SJSA1 (cell line): ENCODE measurements at regions not wholly inside any gene's neighbourhood (a gene's known extent, or its start where the extent isn't known, plus 50 kb on each side); places are given as distances from the start of the nearest gene placed in this dataset.

Source experiments
- DNase-seq, 2 experiments: peaks; one replicate each; pipeline ENCODE4 v3.0.0-alpha.2; 2015 to 2020; ENCODE audit warnings: low spot score in 2 of 2, low read depth in 1 of 2
- H3K27ac ChIP-seq: fragments of 250-450 bp; sonication (Bioruptor Pico); 2 replicates; pipeline ENCODE4 v1.5.1; 2020; ENCODE audit warnings: mild to moderate bottlenecking, moderate library complexity
- H3K27me3 ChIP-seq: fragments of 250-450 bp; sonication (Bioruptor Pico); replicated peaks from 2 replicates; pipeline ENCODE4 v1.5.1; 2020; ENCODE audit warnings: mild to moderate bottlenecking, moderate library complexity
- H3K36me3 ChIP-seq: fragments of 250-450 bp; sonication (Bioruptor Pico); 2 replicates; pipeline ENCODE4 v1.5.1; 2020; ENCODE audit warnings: mild to moderate bottlenecking
- H3K4me1 ChIP-seq: fragments of 250-450 bp; sonication (Bioruptor Pico); replicated peaks from 2 replicates; pipeline ENCODE4 v1.6.1; 2021; ENCODE audit warnings: mild to moderate bottlenecking
- H3K4me3 ChIP-seq: fragments of 250-450 bp; sonication (Bioruptor Pico); 2 replicates; pipeline ENCODE4 v1.5.1; 2020; ENCODE audit warnings: mild to moderate bottlenecking
- H3K9me3 ChIP-seq: fragments of 250-450 bp; sonication (Bioruptor Pico); replicated peaks from 2 replicates; pipeline ENCODE4 v1.5.1; 2020; ENCODE audit warnings: mild to moderate bottlenecking

- Histone ChIP-seq H3K9me3 (no peaks in the 10 kb centered on the region), H3K36me3 (peaks cover 5% of the 10 kb centered on the region; the same call in 1 of the 2 replicates), H3K27ac (no peak overlapping the region), H3K4me1 (peaks cover 53% of the 10 kb centered on the region), H3K27me3 (no peaks in the 10 kb centered on the region), H3K4me3 (no peak overlapping the region)
- DNase-seq: no peak
Measured at GRCh38 chr3:159785273-159785708, 203.3 kb upstream of the IL12A start.

- Histone ChIP-seq H3K4me1 (peaks cover 57% of the 10 kb centered on the region), H3K36me3 (peaks cover 7% of the 10 kb centered on the region; the same call in 1 of the 2 replicates), H3K27me3 (no peaks in the 10 kb centered on the region), H3K9me3 (no peaks in the 10 kb centered on the region), H3K4me3 (no peak overlapping the region), H3K27ac (peak overlapping the region; percentile 62)
- no peak for DNase-seq
Measured at GRCh38 chr3:159786489-159787177, 202.0 kb upstream of the IL12A start.

DNA sequence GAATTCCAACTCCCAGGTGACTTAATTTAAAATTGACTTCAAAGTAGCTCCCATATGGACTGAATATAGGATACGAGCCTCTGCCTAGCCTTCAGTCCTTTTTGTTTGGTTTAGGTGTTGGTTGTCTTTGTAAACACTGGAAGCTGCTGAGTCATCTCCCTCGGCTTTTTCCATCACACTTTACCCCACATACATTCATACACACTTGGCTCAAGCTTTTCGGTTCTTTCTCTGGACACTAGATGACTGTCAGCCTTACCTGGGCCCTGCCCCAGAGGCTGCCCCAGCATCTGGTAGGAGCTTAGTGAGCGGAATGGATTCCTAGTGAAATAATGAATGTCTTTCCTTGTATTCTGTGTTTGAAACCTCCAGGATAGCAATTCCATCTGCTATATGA, 201.5 kb upstream of the IL12A start:
- 0 out of 2 replicates have a peak, but pooled peaks cover 7% of the 10 kb centered on the region for H3K36me3 ChIP-seq
- no peaks in the 10 kb centered on the region for H3K27me3 ChIP-seq
- peak overlapping the region; percentile 62 for H3K27ac ChIP-seq
- DNase-seq: peak; percentile 55 to 68
- peaks cover 60% of the 10 kb centered on the region for H3K4me1 ChIP-seq
- no peaks in the 10 kb centered on the region for H3K9me3 ChIP-seq
- H3K4me3 ChIP-seq: no peak overlapping the region

GRCh38 chr3:159787794-159788205, 200.8 kb upstream of the IL12A start:
- Histone ChIP-seq H3K27ac (peak overlapping the region; percentile 62), H3K4me1 (peaks cover 64% of the 10 kb centered on the region), H3K9me3 (no peaks in the 10 kb centered on the region), H3K27me3 (no peaks in the 10 kb centered on the region), H3K36me3 (0 out of 2 replicates have a peak, but pooled peaks cover 7% of the 10 kb centered on the region), H3K4me3 (no peak overlapping the region)
- peak in 1 of 2 experiments; percentile 38 for DNase-seq

- no peaks in the 10 kb centered on the region for H3K9me3 ChIP-seq
- peak overlapping the region; percentile 62 for H3K27ac ChIP-seq
- peaks cover 64% of the 10 kb centered on the region for H3K4me1 ChIP-seq
- H3K36me3 ChIP-seq: 0 out of 2 replicates have a peak, but pooled peaks cover 7% of the 10 kb centered on the region
- no peak overlapping the region for H3K4me3 ChIP-seq
- DNase-seq: peak in 1 of 2 experiments; percentile 60
- H3K27me3 ChIP-seq: no peaks in the 10 kb centered on the region
Measured at GRCh38 chr3:159788291-159788690, 200.3 kb upstream of the IL12A start.

DNA sequence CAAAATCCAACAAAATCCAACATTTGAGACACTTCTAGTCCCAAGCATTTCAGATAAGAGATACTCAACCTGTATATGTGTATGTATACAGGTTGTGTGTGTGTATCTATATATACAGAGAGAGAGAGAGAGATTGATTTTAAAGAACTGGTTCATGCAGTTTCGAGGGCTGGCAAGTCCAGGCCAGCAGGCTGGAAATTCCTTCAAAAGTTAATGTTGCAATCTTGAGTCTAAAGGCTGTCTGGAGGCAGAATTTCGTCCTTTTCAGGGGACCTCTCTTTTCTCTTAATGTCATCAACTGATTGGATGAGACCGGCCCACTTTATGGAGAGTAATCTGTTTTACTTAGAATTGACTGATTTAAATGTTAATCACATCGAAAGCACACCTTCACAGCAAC, 199.6 kb upstream of the IL12A start:
- no peak for DNase-seq
- Histone ChIP-seq H3K4me1 (peaks cover 63% of the 10 kb centered on the region), H3K36me3 (0 out of 2 replicates have a peak, but pooled peaks cover 7% of the 10 kb centered on the region)

GRCh38 chr3:159789742-159790635, 198.6 kb upstream of the IL12A start:
- H3K27me3 ChIP-seq: no peaks in the 10 kb centered on the region
- 0 out of 2 replicates have a peak, but pooled peaks cover 7% of the 10 kb centered on the region for H3K36me3 ChIP-seq
- no peak for DNase-seq
- H3K4me3 ChIP-seq: no peak overlapping the region
- no peak overlapping the region for H3K27ac ChIP-seq
- H3K9me3 ChIP-seq: no peaks in the 10 kb centered on the region
- H3K4me1 ChIP-seq: peaks cover 53% of the 10 kb centered on the region

More for the DNA sequence above, 199.6 kb upstream of the IL12A start:
- H3K4me3 ChIP-seq: no peak overlapping the region
- no peaks in the 10 kb centered on the region for H3K27me3 ChIP-seq
- no peaks in the 10 kb centered on the region for H3K9me3 ChIP-seq
- peak overlapping the region; percentile 62; the same call in 1 of the 2 replicates for H3K27ac ChIP-seq

- no peak for DNase-seq
- Histone ChIP-seq H3K36me3 (0 out of 2 replicates have a peak, but pooled peaks cover 7% of the 10 kb centered on the region), H3K27me3 (no peaks in the 10 kb centered on the region), H3K27ac (no peak overlapping the region), H3K4me3 (no peak overlapping the region), H3K4me1 (peaks cover 47% of the 10 kb centered on the region), H3K9me3 (no peaks in the 10 kb centered on the region)
Measured at GRCh38 chr3:159791336-159791735, 197.3 kb upstream of the IL12A start.

DNA sequence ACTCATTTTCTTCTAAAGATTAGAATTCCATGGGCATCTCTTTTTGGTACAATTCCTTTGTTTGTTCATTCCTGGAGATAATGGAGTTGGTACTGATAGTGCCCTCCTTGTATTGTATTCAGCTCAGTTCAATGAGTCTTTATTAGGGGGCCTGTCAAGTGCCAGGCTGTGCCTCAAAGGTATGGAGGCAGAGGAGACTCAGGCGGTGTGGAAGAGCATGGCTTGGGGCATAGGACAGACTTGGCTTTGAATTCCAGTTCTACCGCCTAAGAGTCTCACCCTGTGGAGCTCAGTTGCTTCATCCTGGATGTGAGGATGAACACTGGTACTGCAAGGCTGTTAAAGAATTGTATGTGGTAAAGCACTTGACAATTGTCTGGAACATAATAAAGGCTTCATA, 196.6 kb upstream of the IL12A start:
- Histone ChIP-seq H3K27me3 (no peaks in the 10 kb centered on the region), H3K4me3 (no peak overlapping the region), H3K27ac (no peak overlapping the region), H3K4me1 (peaks cover 47% of the 10 kb centered on the region), H3K36me3 (0 out of 2 replicates have a peak, but pooled peaks cover 7% of the 10 kb centered on the region), H3K9me3 (no peaks in the 10 kb centered on the region)
- no peak for DNase-seq

- H3K27me3 ChIP-seq: no peaks in the 10 kb centered on the region
- H3K4me3 ChIP-seq: no peak overlapping the region
- DNase-seq: no peak
- H3K9me3 ChIP-seq: no peaks in the 10 kb centered on the region
- no peak overlapping the region for H3K27ac ChIP-seq
- H3K36me3 ChIP-seq: peaks cover 12% of the 10 kb centered on the region; the same call in 1 of the 2 replicates
- peaks cover 47% of the 10 kb centered on the region for H3K4me1 ChIP-seq
Measured at GRCh38 chr3:159795042-159795441, 193.6 kb upstream of the IL12A start.

- DNase-seq: no peak
- Histone ChIP-seq H3K27ac (peak overlapping the region; percentile 56; the same call in 1 of the 2 replicates), H3K27me3 (no peaks in the 10 kb centered on the region), H3K9me3 (no peaks in the 10 kb centered on the region), H3K4me3 (no peak overlapping the region), H3K4me1 (peaks cover 47% of the 10 kb centered on the region), H3K36me3 (peaks cover 12% of the 10 kb centered on the region; the same call in 1 of the 2 replicates)
Measured at GRCh38 chr3:159795681-159796175, 192.9 kb upstream of the IL12A start.

DNA sequence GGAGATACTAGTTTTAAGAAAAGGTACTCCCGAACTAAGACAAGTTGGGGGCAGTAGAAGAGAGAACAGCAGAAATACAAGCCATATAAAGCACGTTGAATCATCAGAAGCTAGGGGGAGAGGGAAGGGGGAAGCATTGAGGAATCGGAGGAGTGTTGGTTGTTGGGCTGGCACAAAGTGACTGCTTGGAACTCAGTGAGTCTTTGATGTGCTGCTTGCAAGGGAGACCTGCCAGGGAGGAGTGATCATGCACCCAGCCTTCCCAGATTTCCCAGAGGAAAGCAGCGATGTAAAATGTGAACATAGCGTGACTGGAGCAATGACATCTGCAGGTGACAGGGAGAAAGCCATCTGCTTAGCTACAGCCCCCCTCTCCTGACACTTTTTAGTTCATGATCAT, 192.4 kb upstream of the IL12A start:
- Histone ChIP-seq H3K27ac (peak overlapping the region; percentile 56), H3K4me1 (peaks cover 47% of the 10 kb centered on the region), H3K27me3 (no peaks in the 10 kb centered on the region), H3K36me3 (peaks cover 10% of the 10 kb centered on the region; the same call in 1 of the 2 replicates), H3K9me3 (no peaks in the 10 kb centered on the region), H3K4me3 (no peak overlapping the region)
- DNase-seq: no peak

- Histone ChIP-seq H3K27ac (peak overlapping the region; percentile 56), H3K4me3 (no peak overlapping the region), H3K36me3 (peaks cover 10% of the 10 kb centered on the region; the same call in 1 of the 2 replicates), H3K4me1 (peaks cover 42% of the 10 kb centered on the region), H3K27me3 (no peaks in the 10 kb centered on the region), H3K9me3 (no peaks in the 10 kb centered on the region)
- DNase-seq: peak in 1 of 2 experiments; percentile 57
Measured at GRCh38 chr3:159796744-159797143, 191.9 kb upstream of the IL12A start.
